ENCODE measurements at regions not wholly inside any gene's neighbourhood (a gene's known extent, or its start where the extent isn't known, plus 50 kb on each side); places are given as distances from the start of the nearest gene placed in this dataset.

DNA sequence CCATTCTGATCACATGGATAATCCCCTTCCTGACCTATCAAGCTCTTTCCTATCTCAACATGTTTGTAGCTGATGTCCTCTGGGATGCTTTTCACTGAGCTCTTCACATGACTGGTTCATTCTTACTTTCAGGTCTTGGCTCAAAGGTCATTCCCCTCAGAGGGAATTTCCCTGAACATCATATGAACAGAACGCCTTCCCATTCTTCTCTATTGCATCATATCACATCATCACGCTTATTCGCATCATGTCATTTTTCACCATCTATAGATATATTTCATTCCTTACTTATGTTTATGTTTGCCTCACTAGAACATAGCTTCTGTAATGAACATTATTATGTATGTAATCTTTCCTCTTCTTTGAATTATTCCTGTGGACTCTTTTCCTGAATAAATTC, 178.9 kb upstream of the APCDD1 start:
- ATAC-seq (no peak), DNase-seq (no peak)
- intact Hi-C loops (cut with DNase I): no loop called here

DNA sequence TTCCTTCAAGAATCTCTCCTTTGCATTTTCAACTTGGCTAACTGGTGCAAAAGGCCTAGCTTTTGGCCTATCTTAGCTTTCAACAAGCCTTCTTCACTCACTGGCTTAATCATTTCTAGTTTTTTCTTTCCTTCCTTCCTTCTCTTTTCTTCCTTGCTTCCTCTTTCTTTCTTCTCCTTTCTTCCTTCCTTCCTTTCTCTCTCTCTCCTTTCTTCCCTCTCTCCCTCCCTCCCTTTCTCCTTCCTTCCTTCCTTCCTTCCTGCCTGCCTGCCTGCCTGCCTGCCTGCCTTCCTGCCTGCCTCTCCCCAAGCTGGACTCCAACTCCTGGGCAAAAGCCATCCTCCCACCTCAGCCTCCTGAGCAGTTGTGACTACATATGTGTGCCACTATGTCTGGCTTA, 176.2 kb upstream of the APCDD1 start:
- intact Hi-C loops (cut with DNase I): no loop called here
- DNase-seq: no peak
- ATAC-seq: no peak

DNA sequence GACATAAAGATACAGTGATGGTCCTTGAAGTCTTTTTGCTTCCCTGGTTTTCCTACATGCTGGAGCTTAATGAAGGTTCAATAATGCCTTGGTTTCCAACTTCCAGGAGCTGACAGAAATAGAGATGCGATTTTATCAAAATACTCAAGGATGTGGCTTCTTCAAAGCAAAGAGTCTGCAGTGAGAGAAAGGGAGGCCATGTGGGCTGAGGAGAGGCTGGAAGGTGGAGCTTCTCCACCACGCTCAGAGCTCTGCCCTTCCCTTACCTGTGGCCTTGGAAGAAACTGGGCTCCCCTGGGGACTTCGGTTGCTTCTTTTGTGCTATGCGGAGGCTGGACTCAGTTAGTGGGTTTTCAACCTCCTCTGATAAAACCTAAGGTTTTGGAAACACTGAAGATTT, 175.0 kb upstream of the APCDD1 start:
- ATAC-seq (no peak), DNase-seq (no peak)
- intact Hi-C loops (cut with DNase I): no loop called here

DNA sequence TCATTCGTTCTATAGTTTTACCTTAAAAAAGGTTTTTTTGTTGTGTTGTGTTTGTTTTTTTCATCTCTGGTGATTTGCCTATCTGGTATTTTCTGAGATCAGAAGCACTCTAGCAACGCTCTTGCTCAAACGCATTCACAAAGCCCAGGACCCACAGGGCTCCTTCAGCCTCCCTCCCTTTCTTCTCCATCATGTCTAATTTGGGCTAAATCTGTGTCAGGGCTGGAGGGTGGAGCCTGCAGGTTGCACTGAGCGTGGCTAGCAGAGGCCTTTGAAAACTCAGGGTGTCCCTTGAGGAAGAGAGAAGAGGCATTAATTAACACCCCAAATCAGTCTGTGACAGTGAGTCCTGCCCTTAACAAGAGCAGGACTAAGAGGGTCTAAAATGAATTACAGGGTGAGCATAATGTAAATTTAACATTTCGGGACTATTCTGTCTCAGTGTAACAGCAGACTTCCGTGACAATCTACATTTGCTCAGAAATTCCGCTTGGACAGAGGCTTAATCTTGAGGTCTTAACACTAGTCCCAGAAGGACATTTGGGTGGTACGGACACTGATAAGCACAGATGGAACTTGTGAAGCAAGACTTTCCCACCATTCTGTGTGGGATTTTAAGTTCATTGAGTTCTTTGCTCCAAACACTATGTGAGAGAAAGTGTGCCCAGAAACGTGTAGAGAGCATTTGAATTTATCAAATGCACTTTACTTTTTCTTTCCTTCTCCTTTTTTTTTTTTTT, 174.4 kb upstream of the APCDD1 start:
- DNase-seq: no peak
- ATAC-seq: peak in 1 of 2 donors; percentile 60
- intact Hi-C loops (cut with DNase I): no loop called here

DNA sequence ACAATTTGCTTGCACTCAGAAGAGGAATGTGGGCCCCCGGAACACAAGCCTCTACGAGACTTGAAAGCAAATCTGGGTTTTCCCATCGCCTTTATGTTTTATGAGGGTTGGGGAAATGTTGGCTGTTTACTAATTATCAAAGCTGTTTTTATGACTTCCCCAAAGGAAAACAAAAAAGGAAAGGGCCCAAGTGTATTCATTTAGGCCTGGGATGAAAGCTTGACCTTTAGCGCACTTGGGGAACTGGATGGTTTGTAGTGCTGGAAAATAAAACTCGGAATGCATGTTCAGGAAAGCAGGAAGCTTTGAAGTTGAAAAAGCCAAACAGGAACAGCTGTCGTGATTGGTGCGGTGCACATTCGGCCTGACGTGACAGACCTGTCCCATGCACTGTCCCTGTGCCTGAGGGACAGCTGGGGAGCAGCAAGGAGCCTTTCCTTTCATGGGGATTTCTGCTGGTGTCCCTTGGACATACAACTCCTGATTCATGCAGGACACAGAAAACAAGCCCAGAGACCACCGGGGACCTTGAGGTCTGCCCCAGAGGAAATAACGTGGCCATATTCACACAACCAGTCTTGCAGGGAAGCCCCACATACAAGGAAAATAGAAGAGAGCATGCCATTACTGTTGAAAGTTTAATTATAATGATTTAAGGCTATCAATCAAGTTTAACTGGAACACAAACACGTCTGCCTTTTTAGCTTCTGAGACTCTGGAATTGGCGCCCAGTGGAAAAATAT, 169.7 kb upstream of the APCDD1 start:
- DNase-seq: no peak
- intact Hi-C loops (cut with DNase I): no loop called here

DNA sequence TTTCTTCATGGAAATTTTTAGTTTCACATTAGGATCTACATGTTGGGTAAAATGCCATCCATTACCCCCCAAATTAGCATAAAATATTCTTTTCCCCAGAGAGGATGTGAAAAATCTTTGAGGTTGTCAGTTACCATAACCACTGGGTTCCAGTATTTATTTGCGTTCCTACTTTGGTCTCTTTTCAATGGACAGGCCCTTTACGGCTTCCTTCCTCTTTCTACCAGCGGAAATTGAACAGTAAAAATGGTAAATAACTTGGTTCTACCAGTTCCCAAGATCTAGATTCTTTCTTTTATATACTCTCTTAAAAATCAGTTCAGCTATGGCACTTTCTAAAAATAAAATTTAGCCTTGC, 169.2 kb upstream of the APCDD1 start:
- no peak for DNase-seq
- peak in 1 of 2 donors; percentile 22 for ATAC-seq
- intact Hi-C loops (cut with DNase I): no loop called here

More for the DNA sequence above, 169.7 kb upstream of the APCDD1 start:
- ATAC-seq: no peak

DNA sequence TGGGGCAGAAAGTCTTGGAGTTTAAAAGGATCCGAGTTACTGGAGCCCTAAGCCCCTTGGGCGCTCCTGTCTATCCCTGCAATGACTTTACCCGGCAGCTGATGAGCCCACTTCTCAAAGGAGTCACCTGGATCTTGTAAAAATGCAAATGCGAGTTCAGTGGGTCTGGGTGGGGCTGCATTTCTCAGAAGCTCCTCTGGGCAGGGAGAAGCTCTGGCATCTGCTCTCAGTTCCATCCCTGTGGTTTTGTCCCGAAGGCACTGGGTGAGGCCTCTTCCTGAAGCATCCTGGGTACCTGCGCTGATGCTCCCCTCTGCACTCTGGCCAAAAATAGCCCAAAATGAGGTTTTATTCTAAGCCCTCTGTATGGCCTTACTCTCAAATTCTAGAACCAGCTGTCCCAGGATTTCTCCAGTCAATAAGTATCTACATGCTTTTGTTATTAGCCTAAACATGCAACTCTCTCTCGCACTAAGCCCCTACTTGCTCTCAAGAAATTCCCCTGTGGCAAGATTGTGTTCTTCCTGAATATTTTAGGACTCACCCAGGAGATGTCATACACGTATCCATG, 167.8 kb upstream of the APCDD1 start:
- ATAC-seq (no peak), DNase-seq (no peak)
- intact Hi-C loops (cut with DNase I): no loop called here

DNA sequence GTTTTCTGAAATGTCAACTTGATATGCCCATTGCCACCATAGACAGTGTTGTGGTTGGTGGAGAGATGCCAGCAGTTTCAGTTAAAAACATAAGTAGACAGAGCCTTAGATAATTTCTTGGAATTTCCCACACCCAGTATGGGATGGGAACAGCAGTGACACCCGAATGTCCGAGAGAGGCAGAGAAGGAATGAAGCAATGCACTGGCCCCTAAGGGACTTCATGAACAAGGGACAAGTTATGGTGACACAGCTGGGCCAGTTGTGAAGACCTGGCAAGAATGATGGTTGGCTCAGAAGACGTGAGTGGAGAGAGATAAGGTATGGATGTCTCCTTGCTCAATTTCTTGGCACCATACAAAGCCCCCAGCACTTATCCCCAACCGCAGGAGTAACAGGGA, 165.2 kb upstream of the APCDD1 start:
- intact Hi-C loops (cut with DNase I): no loop called here
- DNase-seq (no peak), ATAC-seq (no peak)

DNA sequence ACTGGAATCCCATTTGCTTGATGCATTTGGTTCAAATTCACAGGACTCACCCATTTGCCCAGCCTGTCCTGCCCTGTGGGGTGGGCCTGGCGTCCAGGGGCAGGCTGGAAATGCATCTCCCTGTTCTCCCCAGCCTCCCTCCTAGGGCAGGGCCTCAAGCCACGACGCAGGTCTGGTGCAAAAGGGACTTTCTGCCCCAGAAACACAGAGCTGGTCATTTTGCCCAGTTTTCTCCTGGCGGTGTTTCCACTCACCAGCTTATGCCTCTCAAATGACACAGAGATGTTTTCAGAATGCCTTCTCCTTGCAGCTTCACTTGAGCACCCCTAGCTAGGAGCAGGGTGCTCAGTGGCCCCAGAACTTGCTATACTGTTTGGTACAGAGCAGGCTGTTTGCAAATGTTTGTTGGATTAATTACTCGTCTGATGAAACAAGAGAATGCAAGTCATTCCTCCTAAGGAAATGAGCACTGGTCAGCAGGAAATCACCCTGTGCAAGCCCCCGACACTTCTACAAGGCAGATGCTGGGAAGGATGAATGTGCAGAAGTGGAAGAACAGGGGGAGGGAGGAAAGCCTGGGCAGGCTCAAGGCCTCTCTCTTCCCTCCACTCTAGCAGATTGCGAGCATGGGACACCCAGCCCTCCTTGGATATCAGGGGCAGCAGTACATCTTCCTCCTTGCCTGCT, 164.3 kb upstream of the APCDD1 start:
- intact Hi-C loops (cut with DNase I): no loop called here
- peak; percentile 21 to 34 for ATAC-seq

DNA sequence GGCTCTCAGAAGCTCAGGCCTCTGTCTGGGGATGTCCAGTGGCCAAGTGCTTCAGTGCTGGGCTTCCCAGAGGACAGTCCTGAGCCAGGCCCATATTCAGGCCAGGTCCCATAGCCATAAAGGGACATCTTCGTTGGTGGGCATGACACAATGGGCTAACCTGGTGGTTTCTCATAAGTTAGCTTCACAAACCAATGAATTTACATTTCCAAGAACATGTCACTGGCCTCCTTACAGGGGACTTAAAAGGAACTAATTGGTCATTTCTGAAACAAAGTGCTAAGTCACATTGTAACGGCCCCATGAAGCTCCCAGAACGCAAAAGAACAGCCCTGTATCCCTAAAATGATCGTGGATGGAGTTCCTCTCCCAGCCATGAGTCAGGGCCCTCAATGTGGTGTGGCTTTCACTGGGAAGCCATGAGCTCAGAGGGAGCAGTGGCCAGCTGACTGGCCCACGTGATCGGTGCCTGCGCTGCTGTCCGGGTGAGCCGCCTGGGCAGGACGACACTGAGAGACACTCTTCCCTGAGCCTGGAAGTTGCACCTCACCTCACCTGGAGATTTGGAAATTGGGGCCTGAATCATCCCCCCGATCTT, 163.7 kb upstream of the APCDD1 start:
- ATAC-seq: peak in 1 of 2 donors; percentile 33
- DNase-seq: no peak
- intact Hi-C loops (cut with DNase I): no loop called here

More for the DNA sequence above, 164.3 kb upstream of the APCDD1 start:
- no peak for DNase-seq

DNA sequence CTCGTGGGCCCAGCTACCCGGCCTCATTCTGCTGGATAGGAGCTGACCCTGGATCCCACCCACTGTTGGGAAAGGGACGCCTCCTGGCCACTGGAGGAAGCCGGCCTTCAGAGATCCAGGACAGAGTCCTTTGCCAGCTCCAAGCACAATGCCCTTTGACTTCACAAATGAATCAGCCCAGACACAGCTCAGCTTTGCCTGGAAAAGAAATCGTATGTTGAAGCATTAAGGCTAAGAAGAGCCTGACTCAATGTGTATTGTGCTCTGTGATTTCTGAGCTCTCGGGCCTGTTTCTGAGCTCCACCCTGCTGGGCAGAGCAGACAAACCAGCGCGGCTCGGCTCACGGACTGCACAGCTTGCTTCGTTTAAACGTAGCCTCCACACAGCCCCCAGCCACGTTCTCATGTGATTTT, 162.9 kb upstream of the APCDD1 start:
- intact Hi-C loops (cut with DNase I): no loop called here
- peak; percentile 42 for DNase-seq
- peak; percentile 35 to 63 for ATAC-seq

DNA sequence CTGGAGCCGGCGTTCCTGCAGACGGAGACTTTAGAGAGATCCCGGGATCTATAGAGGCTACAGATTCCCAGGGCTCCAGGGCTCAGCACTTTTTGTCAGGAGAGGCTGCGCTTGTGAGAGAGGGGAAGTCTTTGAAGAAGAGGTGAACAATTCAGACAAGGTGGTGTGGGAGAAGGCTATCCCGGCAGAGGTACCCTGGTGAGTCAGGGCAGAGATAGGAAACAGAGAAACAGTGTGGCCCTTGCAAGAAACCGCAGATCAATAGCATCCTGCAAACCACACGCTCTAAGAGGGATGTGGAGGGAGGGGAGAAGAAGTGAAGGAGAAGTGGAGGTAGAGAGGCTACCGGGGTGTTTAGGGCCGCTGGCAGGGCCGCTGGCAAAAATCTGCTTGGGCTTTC, 160.5 kb upstream of the APCDD1 start:
- no peak for DNase-seq
- no peak for ATAC-seq
- intact Hi-C loops (cut with DNase I): no loop called here

DNA sequence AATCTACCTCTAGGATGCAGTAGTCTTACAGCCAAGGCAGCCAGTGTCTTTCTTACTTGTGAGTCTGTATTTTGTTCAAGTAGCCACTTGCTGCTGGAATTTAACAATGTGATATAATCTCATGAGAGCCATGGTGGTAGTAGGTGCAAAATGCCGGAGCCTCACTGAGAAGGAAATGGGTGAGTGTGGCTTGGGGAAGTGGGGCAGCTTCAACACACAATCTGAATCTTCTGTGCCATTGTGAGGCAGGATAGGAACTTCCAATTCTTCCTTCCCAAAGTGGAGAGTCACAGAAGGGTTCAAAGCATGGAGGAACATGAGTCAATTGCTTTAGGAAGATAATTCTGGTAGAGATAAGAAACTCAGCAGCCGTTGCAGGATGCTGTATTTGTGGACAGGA, 158.7 kb upstream of the APCDD1 start:
- no peak for DNase-seq
- no peak for ATAC-seq
- intact Hi-C loops (cut with DNase I): no loop called here

DNA sequence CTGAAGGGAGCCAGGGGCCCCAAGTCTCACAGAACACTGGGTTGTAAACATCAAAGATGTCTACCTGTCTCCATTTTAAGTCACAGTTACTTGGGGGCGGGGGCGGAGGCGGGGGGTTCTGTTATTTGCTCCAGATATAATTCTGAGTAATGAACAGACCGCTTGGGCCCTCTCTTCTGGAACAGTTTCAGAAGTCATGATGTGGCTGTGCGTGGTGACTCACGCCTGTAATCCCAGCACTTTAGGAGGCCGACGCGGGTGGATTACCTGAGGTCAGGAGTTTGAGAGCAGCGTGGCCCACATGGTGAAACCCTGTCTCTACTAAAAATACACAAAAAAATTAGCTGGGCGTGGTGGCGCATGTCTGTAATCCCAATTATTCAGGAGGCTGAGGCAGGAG, 157.9 kb upstream of the APCDD1 start:
- DNase-seq: no peak
- ATAC-seq: no peak
- intact Hi-C loops (cut with DNase I): no loop called here

DNA sequence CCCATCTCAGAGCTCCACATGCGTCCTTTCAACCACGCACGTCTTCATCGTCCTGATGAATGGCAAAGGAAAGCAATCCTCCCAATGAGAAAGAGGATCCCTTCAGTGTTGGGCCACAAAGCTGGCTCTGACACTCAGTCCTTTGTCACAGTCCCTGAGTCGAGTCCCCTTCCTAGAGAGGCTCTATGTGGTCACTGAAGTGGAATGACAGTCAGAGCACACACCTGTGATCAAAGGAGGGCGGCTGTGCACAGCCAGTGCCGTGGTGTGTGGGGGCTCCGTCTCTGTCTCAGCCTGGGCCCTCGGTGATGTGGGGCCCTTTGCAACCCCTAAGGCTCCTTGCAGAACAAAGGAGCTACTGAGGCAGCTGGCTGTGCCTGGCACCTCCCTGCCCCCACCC, 157.3 kb upstream of the APCDD1 start:
- intact Hi-C loops (cut with DNase I): no loop called here

DNA sequence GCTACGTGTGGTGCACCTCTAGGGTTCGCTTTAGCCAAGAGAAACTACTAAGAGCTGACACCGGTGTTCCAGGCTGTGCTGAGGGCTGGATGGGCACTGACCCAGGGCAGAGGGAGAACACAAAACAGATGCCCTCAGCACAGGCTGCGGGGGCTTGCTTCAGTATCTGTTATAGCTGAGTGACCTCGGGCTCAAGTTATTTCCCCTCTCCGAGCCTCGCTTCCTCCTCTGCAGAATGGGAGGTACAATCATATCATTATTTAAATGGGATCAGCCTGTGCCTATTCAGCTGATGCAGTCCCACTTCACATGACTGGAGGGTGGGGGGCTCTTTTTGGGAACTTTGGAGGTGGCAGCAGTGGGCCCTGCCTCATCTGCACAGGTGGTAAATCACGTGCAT, 156.1 kb upstream of the APCDD1 start:
- ATAC-seq (no peak), DNase-seq (no peak)
- intact Hi-C loops (cut with DNase I): no loop called here

More for the DNA sequence above, 157.3 kb upstream of the APCDD1 start:
- no peak for DNase-seq
- ATAC-seq: no peak

DNA sequence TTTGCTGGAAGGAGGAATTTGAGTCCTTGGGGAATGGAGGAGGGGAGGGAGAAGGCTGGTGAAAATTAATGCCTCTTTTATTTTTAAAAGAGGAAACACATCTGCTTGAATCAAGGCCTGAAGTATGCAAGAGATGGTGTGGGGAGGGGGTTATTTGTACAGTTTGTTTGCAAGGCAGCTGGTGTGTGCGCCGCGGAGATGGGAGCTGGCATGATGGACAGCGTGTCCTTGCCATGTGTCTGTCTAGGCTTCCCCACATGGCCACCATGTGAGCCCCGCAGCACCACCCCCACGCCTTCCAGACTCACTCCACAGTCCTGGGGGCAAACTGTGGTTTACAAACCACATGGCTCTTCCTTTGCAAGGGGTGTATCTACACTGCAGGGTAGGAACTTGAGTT, 154.8 kb upstream of the APCDD1 start:
- no peak for DNase-seq
- no peak for ATAC-seq
- intact Hi-C loops (cut with DNase I): no loop called here

DNA sequence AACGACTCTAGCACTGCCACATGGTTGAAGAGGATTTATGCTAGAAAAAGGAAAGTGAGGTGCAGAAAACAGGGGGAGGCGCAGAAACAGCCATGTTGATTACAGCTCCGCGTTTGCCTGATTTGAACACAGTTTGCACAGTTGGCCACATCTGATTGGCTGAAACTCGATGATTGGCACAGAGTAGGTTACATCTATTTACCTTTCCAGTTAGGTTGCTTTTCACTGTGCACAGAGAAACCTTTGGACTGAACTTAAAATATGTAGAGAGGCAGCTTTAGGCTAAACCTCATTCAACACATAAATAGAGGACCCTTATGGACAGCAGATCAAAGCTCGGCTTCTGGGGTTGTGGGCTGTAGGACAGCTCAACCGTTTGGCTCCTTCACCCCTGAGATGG, 153.7 kb upstream of the APCDD1 start:
- DNase-seq (no peak), ATAC-seq (no peak)
- intact Hi-C loops (cut with DNase I): no loop called here

DNA sequence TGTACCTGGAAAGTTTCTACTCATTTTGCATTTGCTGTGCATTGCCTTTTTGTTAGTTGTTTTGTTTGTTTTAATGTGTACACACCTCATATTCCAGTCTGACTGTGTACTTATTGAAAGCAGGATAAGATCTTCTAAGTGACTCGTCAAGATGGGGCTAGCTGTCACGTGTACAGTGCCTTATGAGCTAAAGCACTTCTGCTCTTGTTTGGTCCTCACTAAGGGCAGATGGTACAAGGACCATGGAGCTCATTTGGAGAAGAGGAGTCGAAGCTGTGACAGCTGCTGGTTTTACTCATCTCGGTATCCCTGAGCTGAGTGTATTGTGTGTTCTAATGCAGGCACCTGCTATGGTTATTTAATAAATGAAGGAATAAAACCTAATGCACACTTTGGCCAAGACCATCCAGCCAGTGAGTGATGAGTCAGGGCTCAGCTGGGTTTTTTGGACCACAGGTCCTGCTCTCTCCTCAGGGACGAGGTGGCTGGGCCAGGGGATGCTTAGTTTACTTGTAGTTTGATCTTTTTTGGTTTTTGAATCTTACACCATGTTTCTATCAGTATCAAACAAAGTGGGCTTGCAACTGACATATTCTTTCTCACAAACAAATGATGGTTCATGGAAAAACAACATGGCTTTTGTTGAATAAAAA, 152.5 kb upstream of the APCDD1 start:
- intact Hi-C loops (cut with DNase I): no loop called here
- ATAC-seq: no peak

More for the DNA sequence above, 152.5 kb upstream of the APCDD1 start:
- DNase-seq: no peak
